ENCODE measurements at regions not wholly inside any gene's neighbourhood (a gene's known extent, or its start where the extent isn't known, plus 50 kb on each side); places are given as distances from the start of the nearest gene placed in this dataset.

DNA sequence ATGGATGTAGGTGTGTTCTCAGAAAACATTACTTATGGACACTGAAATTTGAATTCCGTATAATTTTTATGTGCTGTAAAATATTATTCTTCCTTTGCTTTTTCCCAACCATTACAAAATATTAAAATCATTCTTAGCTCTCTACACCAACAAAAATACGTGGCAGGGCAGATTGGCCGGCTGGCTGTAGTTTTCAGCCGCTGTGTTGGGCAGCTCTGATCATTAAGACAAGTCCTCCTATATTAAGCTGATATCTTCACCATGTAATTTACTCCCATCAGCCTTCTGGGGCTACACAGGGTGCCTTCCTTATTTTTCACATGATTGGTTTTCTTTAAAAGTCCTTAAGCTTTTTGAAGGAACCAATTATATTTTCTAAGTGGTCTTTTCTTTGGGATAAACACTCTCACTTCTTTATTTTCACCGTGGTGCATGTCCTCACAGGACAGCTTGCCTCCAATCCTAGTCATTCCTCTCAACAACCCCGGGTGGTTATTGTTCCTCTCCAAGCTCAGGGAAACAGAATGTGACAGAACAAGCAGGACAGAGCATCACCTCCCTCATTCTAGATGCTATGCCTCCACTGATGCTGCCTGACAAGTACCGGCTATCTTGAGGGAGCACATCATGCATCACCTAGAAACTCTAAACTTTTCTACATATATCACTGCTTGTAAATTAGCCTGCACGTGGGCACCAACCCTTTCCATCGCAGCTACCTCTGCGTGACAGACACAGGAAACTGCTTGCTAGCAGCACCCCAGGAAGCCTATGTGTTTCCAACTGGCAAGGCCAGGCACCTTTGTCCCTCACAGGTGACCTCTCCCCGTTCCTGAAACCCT, 362.3 kb downstream of the MYCN start:
- DNase-seq (ENCODE audit: low read depth, low spot score), result no peak

DNA sequence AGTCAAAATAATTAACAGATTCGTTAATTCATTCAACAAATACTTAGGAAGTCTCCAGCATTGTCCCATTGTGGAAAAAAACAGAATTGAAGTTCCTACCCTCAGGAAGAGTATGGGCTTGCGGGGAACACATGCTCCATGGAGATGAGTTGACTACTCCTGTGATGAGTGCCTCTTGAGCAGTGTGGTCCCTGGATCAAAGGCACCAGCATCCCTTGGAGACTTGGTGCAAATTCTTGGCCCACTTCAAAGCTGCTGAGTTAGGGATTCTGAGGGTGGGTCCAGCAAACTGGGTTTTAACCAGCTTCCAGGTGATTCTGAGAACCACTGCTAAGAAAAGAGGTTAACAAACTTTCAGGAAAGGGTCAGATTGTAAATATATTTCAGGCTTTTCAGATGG, 361.6 kb downstream of the MYCN start:
- no peak for DNase-seq (ENCODE audit: low read depth, low spot score)

DNA sequence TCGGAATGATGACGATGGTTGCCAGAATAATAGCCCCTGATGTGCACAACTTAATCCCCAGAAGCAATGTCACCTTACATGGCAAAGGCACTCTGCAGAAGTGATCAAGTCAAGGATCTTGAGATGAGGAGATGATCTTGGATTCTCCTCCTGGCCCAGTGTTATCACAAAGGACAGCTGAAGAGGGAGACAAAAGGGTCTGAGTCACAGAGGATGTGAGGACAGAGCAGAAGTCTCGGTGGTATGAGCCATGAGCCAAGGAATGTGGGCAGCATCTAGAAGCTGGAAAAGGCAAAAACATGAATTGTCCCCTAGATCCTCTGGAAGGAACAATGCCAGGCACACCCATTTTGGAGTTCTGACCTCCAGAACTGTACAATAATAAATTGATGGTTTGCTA, 358.5 kb downstream of the MYCN start:
- DNase-seq (ENCODE audit: low read depth, low spot score), result no peak

DNA sequence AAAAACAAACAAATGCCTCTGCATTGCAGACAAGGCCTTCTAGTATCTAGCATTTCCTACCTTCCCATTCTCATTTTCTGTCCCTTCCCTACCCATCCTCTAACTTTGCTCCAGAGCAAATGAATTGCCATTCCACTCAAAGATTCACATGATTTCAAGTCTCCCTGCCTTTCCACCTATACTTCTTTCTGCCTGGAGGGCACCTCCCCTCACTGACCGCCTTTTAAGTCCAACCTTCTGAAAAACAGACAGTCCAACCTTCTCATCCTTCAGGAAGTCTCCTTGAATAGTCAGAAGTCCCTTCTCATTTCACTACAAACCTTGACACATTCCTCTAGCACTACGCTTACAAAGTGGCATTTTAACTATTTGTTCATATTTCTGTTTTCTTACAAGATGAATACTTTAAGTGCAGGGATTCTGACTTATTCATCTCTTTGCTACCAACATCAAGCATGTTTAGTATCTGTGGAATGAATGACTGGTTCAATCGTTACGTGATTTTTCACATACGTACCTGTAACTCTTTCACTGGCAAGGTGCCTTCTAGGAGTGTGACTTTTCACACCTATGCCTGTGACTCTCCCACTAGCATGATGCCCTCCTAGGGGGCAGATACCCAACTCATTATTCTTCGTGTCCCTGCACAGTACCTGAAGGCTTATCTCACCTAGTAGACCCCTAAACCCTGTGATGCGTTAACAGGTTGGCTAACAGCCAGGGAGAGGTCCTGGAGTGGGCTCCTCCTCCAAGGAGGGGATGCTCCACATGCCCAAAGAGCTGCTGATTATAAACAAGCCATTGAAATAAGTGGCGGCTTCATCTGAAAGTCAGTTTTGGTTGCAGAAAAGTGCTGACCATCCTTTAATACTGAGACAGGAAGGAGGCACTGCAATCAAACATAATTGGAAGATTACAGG, 356.2 kb downstream of the MYCN start:
- no peak for DNase-seq (ENCODE audit: low read depth, low spot score)

DNA sequence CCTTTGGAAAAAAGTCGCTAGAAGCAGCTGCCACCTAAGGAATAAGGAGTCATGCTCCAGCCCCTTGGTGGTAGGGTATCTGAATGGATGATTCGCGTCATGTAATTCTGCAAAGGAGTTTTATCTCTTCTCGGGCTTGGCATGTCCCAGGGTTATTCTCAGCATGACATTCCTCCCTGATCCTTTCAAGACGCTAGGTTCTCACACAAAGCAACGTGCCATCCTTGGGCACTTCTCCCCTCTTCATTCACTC, 355.6 kb downstream of the MYCN start:
- DNase-seq (ENCODE audit: low read depth, low spot score), result no peak

GRCh38 chr2:16294791-16295190, 354.4 kb downstream of the MYCN start:
- peak; percentile 15 for DNase-seq (ENCODE audit: low read depth, low spot score)

DNA sequence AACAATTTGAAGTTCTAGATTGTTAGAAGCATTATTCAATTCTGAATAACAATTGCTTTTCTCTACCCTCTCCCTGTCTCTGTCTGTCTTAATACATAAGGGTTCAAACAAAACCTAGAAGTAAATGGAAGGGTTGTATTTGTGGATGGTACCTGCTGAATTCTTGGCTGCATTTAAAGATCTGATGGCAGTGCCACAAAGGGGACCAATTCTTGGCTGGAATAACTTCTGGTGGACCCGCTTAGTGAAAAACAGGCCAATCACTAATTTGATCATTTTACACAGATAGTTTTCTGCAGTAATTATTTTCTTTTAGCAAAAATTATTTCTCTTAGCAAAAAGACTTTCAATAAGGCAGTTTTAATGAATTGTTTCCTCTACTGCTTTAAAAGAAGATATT, 353.5 kb downstream of the MYCN start:
- no peak for DNase-seq (ENCODE audit: low read depth, low spot score)

DNA sequence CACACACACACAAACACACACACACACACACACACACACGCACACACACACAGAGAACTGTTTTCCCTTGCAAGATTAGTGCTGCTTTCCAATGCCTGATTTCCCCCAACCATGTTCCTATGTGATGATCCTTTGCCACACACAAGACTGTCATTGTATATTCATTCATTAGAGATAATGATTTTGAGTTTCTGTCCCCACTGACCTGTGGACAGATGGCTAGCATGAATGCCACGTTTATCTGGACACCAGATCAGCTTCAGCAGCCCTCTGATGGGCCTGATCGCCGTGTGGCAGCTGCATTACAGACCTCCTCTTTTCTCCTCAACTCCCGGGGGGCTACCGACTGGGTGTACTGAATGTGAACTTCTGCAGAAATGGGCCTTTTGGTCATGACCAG, 353.0 kb downstream of the MYCN start:
- DNase-seq (ENCODE audit: low read depth, low spot score), result no peak

DNA sequence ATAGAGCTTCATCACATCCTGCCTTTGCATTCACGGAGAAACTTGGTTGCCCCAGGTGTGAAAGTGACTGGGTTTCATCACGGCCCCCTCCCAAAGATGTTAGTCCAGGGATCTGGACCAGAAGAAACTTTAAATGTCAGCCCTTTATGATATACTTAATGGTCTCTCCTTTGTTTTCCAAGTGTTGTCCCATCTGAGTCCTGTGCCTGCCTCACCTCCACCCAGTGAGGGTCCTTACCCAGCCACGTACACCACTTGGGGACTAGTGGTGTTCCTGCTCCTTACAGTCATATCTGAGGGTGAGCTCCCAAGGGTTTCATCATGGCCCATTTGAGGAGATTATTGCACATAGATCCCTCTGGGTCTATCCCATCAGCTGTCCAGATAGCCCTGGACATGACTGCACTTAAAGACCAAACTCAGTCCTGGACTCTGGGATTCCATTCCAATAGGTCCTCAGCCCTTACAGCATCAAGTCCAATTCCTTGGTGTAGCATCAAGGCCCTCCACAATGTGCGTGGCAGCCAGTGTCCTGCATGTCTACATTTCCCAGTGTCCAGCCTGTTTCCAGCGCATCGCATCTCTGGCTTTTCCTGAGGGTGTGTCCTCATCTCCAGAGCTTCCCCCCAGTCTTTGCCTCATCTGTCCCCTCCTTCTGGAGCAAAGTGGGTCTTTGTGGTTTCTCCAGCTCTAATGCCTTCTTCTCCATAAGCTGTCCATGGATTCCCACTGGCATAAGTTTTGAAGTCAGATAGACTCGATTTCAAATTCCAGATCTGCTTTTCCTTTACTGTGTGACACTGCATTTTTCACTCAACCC, 351.6 kb downstream of the MYCN start:
- no peak for DNase-seq (ENCODE audit: low read depth, low spot score)

GRCh38 chr2:16291226-16291625, 350.9 kb downstream of the MYCN start:
- no peak for DNase-seq (ENCODE audit: low read depth, low spot score)

GRCh38 chr2:16290311-16291020, 350.1 kb downstream of the MYCN start:
- DNase-seq (ENCODE audit: low read depth, low spot score), result no peak

GRCh38 chr2:16288371-16289112, 348.2 kb downstream of the MYCN start:
- DNase-seq (ENCODE audit: low read depth, low spot score), result no peak

DNA sequence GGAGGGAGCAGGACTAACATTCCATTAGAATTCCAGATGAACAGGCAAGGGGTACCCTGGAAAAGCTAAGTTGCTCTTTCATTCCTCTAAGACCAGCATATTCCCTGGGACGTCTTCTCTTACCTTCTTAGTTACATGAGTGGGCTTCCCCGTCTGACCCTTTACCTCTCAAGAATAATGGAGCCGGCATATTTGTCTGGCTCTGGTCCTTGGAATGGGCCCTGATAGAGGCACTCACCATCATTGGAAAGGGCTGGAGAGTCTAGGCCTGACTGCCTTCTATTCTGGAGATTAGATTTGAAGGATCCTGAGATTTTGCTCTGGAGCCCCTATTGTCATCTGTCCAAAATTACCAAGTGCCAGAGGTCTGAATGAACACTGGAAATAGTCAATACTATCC, 347.5 kb downstream of the MYCN start:
- no peak for DNase-seq (ENCODE audit: low read depth, low spot score)

DNA sequence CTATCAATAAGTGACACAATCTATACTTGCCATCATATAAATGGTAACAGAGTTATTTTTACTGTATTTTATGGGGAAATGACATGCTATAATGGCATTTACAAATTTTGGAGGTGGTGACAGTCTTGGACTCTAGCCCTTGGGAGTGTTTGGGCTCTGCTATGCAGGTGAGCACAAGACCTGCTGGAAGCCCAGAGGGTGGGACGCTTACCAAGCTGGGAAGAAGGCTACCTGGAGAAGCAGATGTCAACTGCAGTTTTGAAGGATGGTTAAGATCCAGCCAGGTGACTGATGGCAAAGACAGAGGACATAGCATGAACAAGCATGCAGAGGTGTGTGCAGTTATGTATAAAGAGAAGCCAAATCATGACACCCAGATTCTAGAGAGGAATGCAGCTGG, 346.9 kb downstream of the MYCN start:
- DNase-seq (ENCODE audit: low read depth, low spot score), result no peak

GRCh38 chr2:16285813-16286510, 345.6 kb downstream of the MYCN start:
- DNase-seq (ENCODE audit: low read depth, low spot score), result no peak

DNA sequence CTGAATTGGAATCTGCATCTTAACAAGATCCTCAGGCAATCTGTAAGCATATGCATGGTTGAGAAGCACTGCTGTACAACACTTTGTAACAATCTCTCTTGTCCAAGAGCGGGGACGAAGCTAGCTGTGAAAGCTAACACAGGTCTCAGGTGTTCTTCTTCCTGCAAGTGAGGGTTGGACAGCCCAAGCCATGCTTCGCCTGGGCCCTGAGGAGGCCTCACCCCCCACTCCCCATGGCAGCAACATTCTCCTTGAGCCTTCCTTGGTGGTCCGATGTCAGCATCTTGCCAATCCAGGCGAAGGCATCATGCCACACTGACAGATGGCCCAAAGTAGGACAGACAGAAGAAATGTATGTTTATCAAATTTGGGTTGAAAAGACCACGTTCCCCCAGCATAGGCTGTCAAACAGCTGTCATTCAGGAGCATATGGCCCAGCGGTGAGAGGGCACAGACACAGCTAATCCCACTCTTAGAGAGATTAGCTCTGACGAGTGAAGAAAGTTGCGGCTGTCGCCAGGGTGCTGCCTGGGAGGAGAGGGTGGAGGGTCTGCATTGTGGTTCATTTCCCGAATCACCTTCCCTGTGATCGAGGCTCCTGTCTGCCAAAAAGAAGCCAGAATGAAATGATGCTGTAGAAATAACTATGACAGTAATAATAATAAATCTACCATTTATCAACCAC, 344.7 kb downstream of the MYCN start:
- DNase-seq (ENCODE audit: low read depth, low spot score), result no peak

- DNase-seq (ENCODE audit: low read depth, low spot score), result no peak
Observed at GRCh38 chr2:16283071-16283850, 342.9 kb downstream of the MYCN start.

DNA sequence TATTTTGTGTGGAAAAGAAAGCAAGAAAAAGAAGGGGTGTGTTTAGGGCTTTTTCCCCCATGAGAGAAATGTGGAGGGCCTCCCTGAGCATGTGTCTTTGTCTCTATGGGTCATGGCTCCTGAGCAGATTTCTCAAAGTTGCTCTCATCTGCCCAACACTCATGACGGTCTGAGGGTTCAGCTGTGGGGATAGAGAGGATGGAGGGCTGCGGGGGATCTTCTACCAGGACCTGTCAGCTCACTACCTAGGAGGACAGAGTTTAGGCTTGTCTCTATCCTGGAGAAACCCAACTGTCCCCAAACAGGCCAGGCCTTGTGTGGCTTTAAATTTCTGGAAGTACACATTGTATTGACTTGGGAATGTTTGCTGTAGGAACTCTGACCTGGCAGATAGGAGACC, 342.2 kb downstream of the MYCN start:
- DNase-seq (ENCODE audit: low read depth, low spot score), result no peak

Measured in ELF-1 (cell line).